ENCODE measurements at regions not wholly inside any gene's neighbourhood (a gene's known extent, or its start where the extent isn't known, plus 50 kb on each side); places are given as distances from the start of the nearest gene placed in this dataset.

DNA sequence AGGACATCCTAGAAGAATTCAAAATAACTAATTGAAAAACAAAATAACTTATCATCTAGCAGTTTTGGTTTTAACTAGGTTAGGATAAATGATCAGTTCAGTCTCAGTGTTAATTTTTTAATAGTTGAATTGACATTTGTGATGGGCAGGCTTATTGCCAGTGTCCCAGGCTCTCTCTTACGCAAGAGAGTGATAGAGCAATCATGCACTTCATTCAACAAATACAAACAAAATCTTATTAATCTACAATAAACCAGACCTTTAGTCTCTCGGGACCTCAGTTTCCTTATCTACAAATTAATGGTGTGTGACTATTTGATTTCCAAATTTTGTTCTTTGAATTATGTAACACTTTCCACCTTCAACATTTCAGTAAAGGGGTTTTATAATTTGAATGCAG, 385.9 kb upstream of the JAG1 start:
- no peak overlapping the region for H3K4me3 ChIP-seq (ENCODE audit: low read depth, low read length, poor library complexity, severe bottlenecking)
- no peaks in the 10 kb centered on the region for H3K9me2 ChIP-seq (ENCODE audit: insufficient read depth, low read length)
- no TSS peak for BruUV-seq (replicated peaks)
- intact Hi-C loops (cut with micrococcal nuclease; ENCODE audit: unreplicated experiment), result no loop called here
- no peak for DNase-seq (ENCODE audit: low spot score)
- TF ChIP-seq, protein P1, sequence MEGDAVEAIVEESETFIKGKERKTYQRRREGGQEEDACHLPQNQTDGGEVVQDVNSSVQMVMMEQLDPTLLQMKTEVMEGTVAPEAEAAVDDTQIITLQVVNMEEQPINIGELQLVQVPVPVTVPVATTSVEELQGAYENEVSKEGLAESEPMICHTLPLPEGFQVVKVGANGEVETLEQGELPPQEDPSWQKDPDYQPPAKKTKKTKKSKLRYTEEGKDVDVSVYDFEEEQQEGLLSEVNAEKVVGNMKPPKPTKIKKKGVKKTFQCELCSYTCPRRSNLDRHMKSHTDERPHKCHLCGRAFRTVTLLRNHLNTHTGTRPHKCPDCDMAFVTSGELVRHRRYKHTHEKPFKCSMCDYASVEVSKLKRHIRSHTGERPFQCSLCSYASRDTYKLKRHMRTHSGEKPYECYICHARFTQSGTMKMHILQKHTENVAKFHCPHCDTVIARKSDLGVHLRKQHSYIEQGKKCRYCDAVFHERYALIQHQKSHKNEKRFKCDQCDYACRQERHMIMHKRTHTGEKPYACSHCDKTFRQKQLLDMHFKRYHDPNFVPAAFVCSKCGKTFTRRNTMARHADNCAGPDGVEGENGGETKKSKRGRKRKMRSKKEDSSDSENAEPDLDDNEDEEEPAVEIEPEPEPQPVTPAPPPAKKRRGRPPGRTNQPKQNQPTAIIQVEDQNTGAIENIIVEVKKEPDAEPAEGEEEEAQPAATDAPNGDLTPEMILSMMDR (conservative IDR thresholded peaks at IDR 0.05; ENCODE audit: low read length), result no peak
- TF ChIP-seq EZH2phosphoT487 (IDR thresholded peaks at IDR 0.05; ENCODE audit: borderline replicate concordance, low read depth, low read length), result no peak
- H4K20me1 ChIP-seq (ENCODE audit: insufficient read depth, low read length), result no peaks in the 10 kb centered on the region
- CTCF ChIA-PET (ENCODE audit: unreplicated experiment), result no interaction called here
- no peaks in the 10 kb centered on the region for H3K9me3 ChIP-seq (ENCODE audit: low read length)
- H3K4me2 ChIP-seq (ENCODE audit: low read length), result no peak overlapping the region
- no peak overlapping the region for H3K27ac ChIP-seq (ENCODE audit: low read depth, low read length, poor library complexity, severe bottlenecking)
- POLR2A ChIA-PET, result no interaction called here
- H2AFZ ChIP-seq (ENCODE audit: low read length), result no peak overlapping the region
- no peaks in the 10 kb centered on the region for H3K36me3 ChIP-seq (ENCODE audit: insufficient read depth, low read length)
- no peaks in the 10 kb centered on the region for H3K79me2 ChIP-seq (ENCODE audit: insufficient read depth, low read depth, low read length)
- H3K4me1 ChIP-seq (ENCODE audit: insufficient read depth, low read length, poor library complexity, severe bottlenecking), result no peaks in the 10 kb centered on the region

DNA sequence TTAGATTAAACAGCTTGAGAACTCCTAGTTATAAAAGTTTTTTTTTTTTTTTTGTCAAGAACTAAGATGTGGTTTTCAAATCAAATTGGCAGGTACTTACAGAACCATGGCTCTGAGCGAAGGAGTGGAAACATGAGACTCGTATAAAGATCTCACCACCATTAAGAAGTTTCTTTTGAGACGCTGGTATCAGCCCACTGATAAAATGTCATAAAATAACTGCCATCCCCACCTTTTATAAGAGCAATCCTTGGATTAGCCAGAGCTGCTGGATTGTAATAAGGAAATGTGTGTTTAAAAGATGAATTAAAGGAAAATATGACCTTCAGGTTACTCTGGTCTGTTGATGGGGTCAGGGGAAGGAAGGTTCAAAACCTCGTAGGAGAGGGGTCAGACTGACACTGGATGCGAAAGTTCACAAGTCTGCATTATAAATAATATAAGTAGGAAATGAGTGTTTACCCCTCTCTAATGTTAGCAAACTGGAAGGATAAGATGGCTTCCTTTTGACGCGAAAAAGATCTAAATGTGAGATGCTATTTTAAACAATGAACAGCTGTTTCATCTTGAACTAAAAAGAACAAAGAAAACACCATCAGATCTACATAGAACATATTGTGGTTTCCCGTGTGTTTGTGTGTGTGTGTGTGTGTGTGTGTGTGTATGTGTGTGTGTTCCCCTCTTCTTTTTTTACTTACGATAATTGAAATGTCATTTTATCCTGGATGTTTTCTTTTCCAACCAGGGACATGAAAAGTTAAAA, 386.8 kb upstream of the JAG1 start:
- ChIA-PET POLR2A (no interaction called here), CTCF (ENCODE audit: unreplicated experiment) (no interaction called here)
- no peaks in the 10 kb centered on the region for H3K79me2 ChIP-seq (ENCODE audit: insufficient read depth, low read depth, low read length)
- H2AFZ ChIP-seq (ENCODE audit: low read length), result no peak overlapping the region
- no TSS peak for BruUV-seq (replicated peaks)
- no peak for DNase-seq (ENCODE audit: low spot score)
- no peak overlapping the region for H3K4me3 ChIP-seq (ENCODE audit: low read depth, low read length, poor library complexity, severe bottlenecking)
- TF ChIP-seq, protein P1 (conservative IDR thresholded peaks at IDR 0.05; ENCODE audit: low read length), result no peak
- TF ChIP-seq EZH2phosphoT487 (IDR thresholded peaks at IDR 0.05; ENCODE audit: borderline replicate concordance, low read depth, low read length), result no peak
- no peaks in the 10 kb centered on the region for H3K9me3 ChIP-seq (ENCODE audit: low read length)
- H4K20me1 ChIP-seq (ENCODE audit: insufficient read depth, low read length), result no peaks in the 10 kb centered on the region
- H3K4me2 ChIP-seq (ENCODE audit: low read length), result no peak overlapping the region
- H3K27ac ChIP-seq (ENCODE audit: low read depth, low read length, poor library complexity, severe bottlenecking), result no peak overlapping the region
- no peaks in the 10 kb centered on the region for H3K36me3 ChIP-seq (ENCODE audit: insufficient read depth, low read length)
- no peaks in the 10 kb centered on the region for H3K9me2 ChIP-seq (ENCODE audit: insufficient read depth, low read length)
- intact Hi-C loops (cut with micrococcal nuclease; ENCODE audit: unreplicated experiment), result no loop called here
- no peaks in the 10 kb centered on the region for H3K4me1 ChIP-seq (ENCODE audit: insufficient read depth, low read length, poor library complexity, severe bottlenecking)

DNA sequence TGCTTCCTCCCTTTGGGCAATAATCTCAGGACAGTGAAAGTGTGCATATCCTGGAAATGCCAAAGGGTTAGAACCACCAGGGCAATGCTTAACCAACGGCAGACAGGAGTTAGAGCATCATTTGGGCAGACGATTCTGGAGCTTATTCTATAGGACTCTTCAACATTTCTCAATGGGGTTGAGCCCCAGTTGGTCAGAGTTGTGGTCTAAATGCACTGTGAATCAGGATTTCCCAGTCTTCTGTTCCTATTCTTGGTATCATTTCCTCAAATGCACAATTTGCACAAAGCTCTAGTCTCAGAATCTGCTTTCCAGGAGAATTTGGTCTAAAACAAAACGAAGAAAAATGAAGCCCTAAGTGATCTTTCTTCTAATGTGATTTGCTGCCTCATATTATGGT, 389.6 kb upstream of the JAG1 start:
- Histone ChIP-seq H2AFZ (ENCODE audit: low read length) (no peak overlapping the region), H3K4me3 (ENCODE audit: low read depth, low read length, poor library complexity, severe bottlenecking) (no peak overlapping the region), H4K20me1 (ENCODE audit: insufficient read depth, low read length) (no peaks in the 10 kb centered on the region), H3K36me3 (ENCODE audit: insufficient read depth, low read length) (no peaks in the 10 kb centered on the region), H3K27ac (ENCODE audit: low read depth, low read length, poor library complexity, severe bottlenecking) (no peak overlapping the region), H3K9me3 (ENCODE audit: low read length) (no peaks in the 10 kb centered on the region), H3K4me1 (ENCODE audit: insufficient read depth, low read length, poor library complexity, severe bottlenecking) (no peaks in the 10 kb centered on the region), H3K9me2 (ENCODE audit: insufficient read depth, low read length) (no peaks in the 10 kb centered on the region), H3K79me2 (ENCODE audit: insufficient read depth, low read depth, low read length) (no peaks in the 10 kb centered on the region), H3K4me2 (ENCODE audit: low read length) (no peak overlapping the region)
- no peak for DNase-seq (ENCODE audit: low spot score)
- TF ChIP-seq EZH2phosphoT487 (IDR thresholded peaks at IDR 0.05; ENCODE audit: borderline replicate concordance, low read depth, low read length), result no peak
- TF ChIP-seq, protein P1 (conservative IDR thresholded peaks at IDR 0.05; ENCODE audit: low read length), result no peak
- ChIA-PET CTCF (ENCODE audit: unreplicated experiment) (no interaction called here), POLR2A (no interaction called here)
- intact Hi-C loops (cut with micrococcal nuclease; ENCODE audit: unreplicated experiment), result no loop called here
- BruUV-seq (replicated peaks), result no TSS peak
